IgD-negative memory B cell (primary cell): ENCODE measurements at regions not wholly inside any gene's neighbourhood (a gene's known extent, or its start where the extent isn't known, plus 50 kb on each side); places are given as distances from the start of the nearest gene placed in this dataset.
"Not testable (repeated sequence)": the region's sequence is repeated elsewhere in the genome, so short reads cannot be mapped to it uniquely, and the experiment has no call there.

Source experiments
- H3K27ac Mint-ChIP-seq, 3 donors: one replicate each; pipeline ENCODE4 v1.8.0; 2020 to 2022; ENCODE audit warnings: mild to moderate bottlenecking in 3 of 3, mixed read lengths in 3 of 3, moderate library complexity in 1 of 3
- H3K27me3 Mint-ChIP-seq: one replicate; pipeline ENCODE4 v1.8.0; 2021; ENCODE audit warnings: mixed read lengths
- H3K36me3 Mint-ChIP-seq: one replicate; pipeline ENCODE4 v1.8.0; 2020; ENCODE audit warnings: mild to moderate bottlenecking, mixed read lengths
- H3K4me1 Mint-ChIP-seq, 3 donors: one replicate each; pipeline ENCODE4 v1.8.0; 2020 to 2022; ENCODE audit warnings: mixed read lengths in 3 of 3, mild to moderate bottlenecking in 1 of 3
- H3K4me3 Mint-ChIP-seq, 4 donors: one replicate each; pipeline ENCODE4 v1.8.0; 2020 to 2022; ENCODE audit warnings: mild to moderate bottlenecking in 4 of 4, mixed read lengths in 4 of 4, moderate library complexity in 3 of 4
- H3K9me3 Mint-ChIP-seq, 3 donors: one replicate each; pipeline ENCODE4 v1.8.0; 2020 to 2021; ENCODE audit warnings: mixed read lengths in 3 of 3, mild to moderate bottlenecking in 1 of 3

GRCh38 chr1:83309035-83309434 is 689.9 kb downstream of the TTLL7 start:
- H3K9me3 Mint-ChIP-seq, H3K4me3 Mint-ChIP-seq, H3K4me1 Mint-ChIP-seq, H3K36me3 Mint-ChIP-seq, H3K27me3 Mint-ChIP-seq, H3K27ac Mint-ChIP-seq: not testable (repeated sequence)

GRCh38 chr1:83306811-83307210 is 692.1 kb downstream of the TTLL7 start:
- not testable (repeated sequence) for H3K27me3 Mint-ChIP-seq, H3K4me3 Mint-ChIP-seq, H3K9me3 Mint-ChIP-seq, H3K36me3 Mint-ChIP-seq, H3K4me1 Mint-ChIP-seq, H3K27ac Mint-ChIP-seq

- H3K4me1 Mint-ChIP-seq, H3K27ac Mint-ChIP-seq, H3K9me3 Mint-ChIP-seq, H3K36me3 Mint-ChIP-seq, H3K4me3 Mint-ChIP-seq, H3K27me3 Mint-ChIP-seq: not testable (repeated sequence)
These were observed 703.3 kb downstream of the TTLL7 start for GRCh38 chr1:83295594-83295993.

- H3K27me3 Mint-ChIP-seq, H3K4me3 Mint-ChIP-seq, H3K4me1 Mint-ChIP-seq, H3K9me3 Mint-ChIP-seq, H3K36me3 Mint-ChIP-seq, H3K27ac Mint-ChIP-seq: not testable (repeated sequence)
These were observed 711.5 kb downstream of the TTLL7 start for GRCh38 chr1:83287391-83287790.

GRCh38 chr1:83274656-83275055 is 724.3 kb downstream of the TTLL7 start:
- not testable (repeated sequence) for H3K36me3 Mint-ChIP-seq, H3K4me3 Mint-ChIP-seq, H3K27me3 Mint-ChIP-seq, H3K4me1 Mint-ChIP-seq, H3K27ac Mint-ChIP-seq, H3K9me3 Mint-ChIP-seq

- H3K27ac Mint-ChIP-seq, H3K9me3 Mint-ChIP-seq, H3K27me3 Mint-ChIP-seq, H3K4me1 Mint-ChIP-seq, H3K36me3 Mint-ChIP-seq, H3K4me3 Mint-ChIP-seq: not testable (repeated sequence)
These were observed 726.4 kb downstream of the TTLL7 start for GRCh38 chr1:83272484-83272883.

- not testable (repeated sequence) for H3K9me3 Mint-ChIP-seq, H3K36me3 Mint-ChIP-seq, H3K4me1 Mint-ChIP-seq, H3K27ac Mint-ChIP-seq, H3K4me3 Mint-ChIP-seq, H3K27me3 Mint-ChIP-seq
These were observed 727.1 kb downstream of the TTLL7 start for GRCh38 chr1:83271834-83272233.

- not testable (repeated sequence) for H3K27me3 Mint-ChIP-seq, H3K36me3 Mint-ChIP-seq, H3K4me1 Mint-ChIP-seq, H3K9me3 Mint-ChIP-seq, H3K27ac Mint-ChIP-seq, H3K4me3 Mint-ChIP-seq
These were observed 728.1 kb downstream of the TTLL7 start for GRCh38 chr1:83270801-83271200.

GRCh38 chr1:83263808-83264207 is 735.1 kb downstream of the TTLL7 start:
- not testable (repeated sequence) for H3K4me1 Mint-ChIP-seq, H3K9me3 Mint-ChIP-seq, H3K36me3 Mint-ChIP-seq, H3K27me3 Mint-ChIP-seq, H3K4me3 Mint-ChIP-seq, H3K27ac Mint-ChIP-seq

- H3K9me3 Mint-ChIP-seq = peaks cover 3 to 11% (median 6%) of the 10 kb centered on the region in 3 donors
- H3K4me1 Mint-ChIP-seq, H3K4me3 Mint-ChIP-seq, H3K27ac Mint-ChIP-seq, H3K36me3 Mint-ChIP-seq, H3K27me3 Mint-ChIP-seq: not testable (repeated sequence)
These were observed 747.2 kb downstream of the TTLL7 start for GRCh38 chr1:83251687-83252086.

- not testable (repeated sequence) for H3K27me3 Mint-ChIP-seq, H3K4me3 Mint-ChIP-seq, H3K9me3 Mint-ChIP-seq, H3K27ac Mint-ChIP-seq, H3K36me3 Mint-ChIP-seq, H3K4me1 Mint-ChIP-seq
These were observed 752.2 kb downstream of the TTLL7 start for GRCh38 chr1:83246780-83247179.

- H3K36me3 Mint-ChIP-seq, H3K9me3 Mint-ChIP-seq, H3K4me3 Mint-ChIP-seq, H3K27me3 Mint-ChIP-seq, H3K27ac Mint-ChIP-seq, H3K4me1 Mint-ChIP-seq: not testable (repeated sequence)
These were observed 754.1 kb downstream of the TTLL7 start for GRCh38 chr1:83244832-83245231.

- H3K36me3 Mint-ChIP-seq, H3K4me1 Mint-ChIP-seq, H3K4me3 Mint-ChIP-seq, H3K9me3 Mint-ChIP-seq, H3K27ac Mint-ChIP-seq, H3K27me3 Mint-ChIP-seq: not testable (repeated sequence)
These were observed 759.4 kb downstream of the TTLL7 start for GRCh38 chr1:83239568-83239967.

GRCh38 chr1:83238654-83239053 is 760.3 kb downstream of the TTLL7 start:
- not testable (repeated sequence) for H3K9me3 Mint-ChIP-seq, H3K27ac Mint-ChIP-seq, H3K4me1 Mint-ChIP-seq, H3K27me3 Mint-ChIP-seq, H3K4me3 Mint-ChIP-seq, H3K36me3 Mint-ChIP-seq

- not testable (repeated sequence) for H3K27me3 Mint-ChIP-seq, H3K4me1 Mint-ChIP-seq, H3K36me3 Mint-ChIP-seq, H3K27ac Mint-ChIP-seq, H3K9me3 Mint-ChIP-seq
- peak overlapping the region in 1 of 4 donors; percentile 52 for H3K4me3 Mint-ChIP-seq
These were observed 779.1 kb downstream of the TTLL7 start for GRCh38 chr1:83219788-83220187.

- not testable (repeated sequence) for H3K4me3 Mint-ChIP-seq, H3K4me1 Mint-ChIP-seq, H3K27ac Mint-ChIP-seq, H3K9me3 Mint-ChIP-seq, H3K27me3 Mint-ChIP-seq, H3K36me3 Mint-ChIP-seq
These were observed 780.8 kb downstream of the TTLL7 start for GRCh38 chr1:83218036-83218716.

GRCh38 chr1:83214317-83214716 is 784.6 kb downstream of the TTLL7 start:
- H3K27me3 Mint-ChIP-seq = not testable (repeated sequence)

More at GRCh38 chr1:83214317-83214716, 784.6 kb downstream of the TTLL7 start:
- H3K36me3 Mint-ChIP-seq, H3K4me3 Mint-ChIP-seq, H3K9me3 Mint-ChIP-seq, H3K4me1 Mint-ChIP-seq, H3K27ac Mint-ChIP-seq: not testable (repeated sequence)
